ENCODE measurements at regions not wholly inside any gene's neighbourhood (a gene's known extent, or its start where the extent isn't known, plus 50 kb on each side); places are given as distances from the start of the nearest gene placed in this dataset.

- DNase-seq (ENCODE audit: low spot score) = no peak
These were observed 311.9 kb upstream of the JARID2 start for GRCh38 chr6:14934013-14934412.

GRCh38 chr6:14934844-14935243 is 311.0 kb upstream of the JARID2 start:
- DNase-seq (ENCODE audit: low spot score) = no peak

- DNase-seq (ENCODE audit: low spot score) = no peak
These were observed 309.0 kb upstream of the JARID2 start for GRCh38 chr6:14936861-14937260.

- DNase-seq (ENCODE audit: low spot score) = no peak
These were observed 302.8 kb upstream of the JARID2 start for GRCh38 chr6:14943116-14943515.

GRCh38 chr6:14944593-14944992 is 301.3 kb upstream of the JARID2 start:
- DNase-seq (ENCODE audit: low spot score) = no peak

- DNase-seq (ENCODE audit: low spot score) = no peak
These were observed 300.2 kb upstream of the JARID2 start for GRCh38 chr6:14945461-14946185.

GRCh38 chr6:14946753-14947152 is 299.1 kb upstream of the JARID2 start:
- no peak for DNase-seq (ENCODE audit: low spot score)

- no peak for DNase-seq (ENCODE audit: low spot score)
These were observed 297.2 kb upstream of the JARID2 start for GRCh38 chr6:14948586-14949245.

GRCh38 chr6:14950103-14950969 is 295.5 kb upstream of the JARID2 start:
- DNase-seq (ENCODE audit: low spot score) = no peak

- no peak for DNase-seq (ENCODE audit: low spot score)
These were observed 294.9 kb upstream of the JARID2 start for GRCh38 chr6:14950970-14951276.

- no peak for DNase-seq (ENCODE audit: low spot score)
These were observed 294.2 kb upstream of the JARID2 start for GRCh38 chr6:14951704-14952103.

GRCh38 chr6:14953836-14954235 is 292.0 kb upstream of the JARID2 start:
- DNase-seq (ENCODE audit: low spot score) = no peak

- DNase-seq (ENCODE audit: low spot score) = no peak
These were observed 288.4 kb upstream of the JARID2 start for GRCh38 chr6:14957355-14958059.

- no peak for DNase-seq (ENCODE audit: low spot score)
These were observed 286.5 kb upstream of the JARID2 start for GRCh38 chr6:14959324-14959885.

- no peak for DNase-seq (ENCODE audit: low spot score)
These were observed 281.2 kb upstream of the JARID2 start for GRCh38 chr6:14964556-14965270.

GRCh38 chr6:14965424-14966075 is 280.3 kb upstream of the JARID2 start:
- DNase-seq (ENCODE audit: low spot score) = no peak

GRCh38 chr6:14966096-14966905 is 279.6 kb upstream of the JARID2 start:
- no peak for DNase-seq (ENCODE audit: low spot score)

- DNase-seq (ENCODE audit: low spot score) = no peak
These were observed 278.8 kb upstream of the JARID2 start for GRCh38 chr6:14966906-14967711.

GRCh38 chr6:14968056-14968637 is 277.7 kb upstream of the JARID2 start:
- DNase-seq (ENCODE audit: low spot score) = no peak

Data from Ammon's horn (tissue), 1 donor.